Fibroblast of lung (primary cell): ENCODE measurements at regions not wholly inside any gene's neighbourhood (a gene's known extent, or its start where the extent isn't known, plus 50 kb on each side); places are given as distances from the start of the nearest gene placed in this dataset.

ENCODE experiments used
- EZH2 ChIP-seq: IDR thresholded peaks from 2 replicates; pipeline ENCODE4 v1.5.1; 2012; ENCODE audit warnings: low read length, control low read depth, mild to moderate bottlenecking; ENCODE audit errors: missing control alignments
- TF ChIP-seq, protein P1 (sequence below), 2 donors: IDR thresholded peaks in 1 of 2; conservative IDR thresholded peaks in 1 of 2; 1 replicate in 1 of 2; 2 replicates in 1 of 2; pipeline ENCODE4 v1.5.1; 2011 to 2012; ENCODE audit warnings: low read length in 2 of 2, control low read depth in 1 of 2, inconsistent platforms in 1 of 2, low read depth in 1 of 2, mild to moderate bottlenecking in 1 of 2

DNA sequence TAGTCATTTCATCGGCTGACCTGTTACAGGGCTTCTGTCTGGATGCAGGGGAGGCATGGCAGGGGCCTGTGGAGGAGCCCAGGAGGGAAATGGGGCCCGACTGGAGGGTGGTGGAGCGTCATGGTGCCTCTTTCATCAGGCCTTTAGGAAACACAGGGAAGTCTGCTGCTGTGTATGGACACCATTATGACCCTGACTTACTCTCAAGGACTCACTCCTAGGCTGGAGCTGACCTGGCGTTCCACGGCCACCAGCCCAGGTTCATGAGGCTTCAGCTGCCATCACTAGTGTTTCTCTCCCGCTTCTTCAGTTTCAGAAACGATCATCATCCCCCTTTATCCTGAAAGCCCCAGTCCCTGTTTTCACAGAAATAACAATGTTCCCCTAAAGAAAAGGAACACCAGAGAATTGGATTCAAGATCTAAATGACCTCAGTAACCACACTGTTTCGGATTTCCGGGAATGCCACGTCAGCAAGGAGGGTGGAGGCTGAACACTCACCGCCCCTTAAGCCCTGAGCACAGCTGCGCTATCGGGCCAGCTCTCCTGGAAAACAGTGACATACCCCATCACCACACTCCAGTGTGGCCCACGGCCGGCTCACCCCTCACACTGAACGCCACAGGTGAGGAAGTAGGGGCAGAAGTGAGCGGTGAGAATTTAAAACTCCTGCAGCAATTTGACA, 67.6 kb downstream of the SOX1 start:
- TF ChIP-seq, protein P1, sequence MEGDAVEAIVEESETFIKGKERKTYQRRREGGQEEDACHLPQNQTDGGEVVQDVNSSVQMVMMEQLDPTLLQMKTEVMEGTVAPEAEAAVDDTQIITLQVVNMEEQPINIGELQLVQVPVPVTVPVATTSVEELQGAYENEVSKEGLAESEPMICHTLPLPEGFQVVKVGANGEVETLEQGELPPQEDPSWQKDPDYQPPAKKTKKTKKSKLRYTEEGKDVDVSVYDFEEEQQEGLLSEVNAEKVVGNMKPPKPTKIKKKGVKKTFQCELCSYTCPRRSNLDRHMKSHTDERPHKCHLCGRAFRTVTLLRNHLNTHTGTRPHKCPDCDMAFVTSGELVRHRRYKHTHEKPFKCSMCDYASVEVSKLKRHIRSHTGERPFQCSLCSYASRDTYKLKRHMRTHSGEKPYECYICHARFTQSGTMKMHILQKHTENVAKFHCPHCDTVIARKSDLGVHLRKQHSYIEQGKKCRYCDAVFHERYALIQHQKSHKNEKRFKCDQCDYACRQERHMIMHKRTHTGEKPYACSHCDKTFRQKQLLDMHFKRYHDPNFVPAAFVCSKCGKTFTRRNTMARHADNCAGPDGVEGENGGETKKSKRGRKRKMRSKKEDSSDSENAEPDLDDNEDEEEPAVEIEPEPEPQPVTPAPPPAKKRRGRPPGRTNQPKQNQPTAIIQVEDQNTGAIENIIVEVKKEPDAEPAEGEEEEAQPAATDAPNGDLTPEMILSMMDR (conservative IDR thresholded peaks at IDR 0.05 in 1 of 2, IDR thresholded peaks at IDR 0.05 in 1 of 2; ENCODE audit: low read depth in 1 of 2, low read length in 2 of 2): no peak
- TF ChIP-seq EZH2: no peak
